IMR-90 (cell line): ENCODE measurements at regions not wholly inside any gene's neighbourhood (a gene's known extent, or its start where the extent isn't known, plus 50 kb on each side); places are given as distances from the start of the nearest gene placed in this dataset.

Experiments
- ATAC-seq: fragments of 200-7000 bp; cut with Tn5 transposase; 2 replicates; pipeline ENCODE4 v1.9.1; 2020; ENCODE audit warnings: low read depth, mild to moderate bottlenecking, moderate library complexity
- BruUV-seq: library from RNA; stranded (reverse); fragments of 400-500 nt; replicated peaks from 2 replicates; lab custom pipeline; 2021; lab: Mats Ljungman, UMichigan
- CTCF ChIA-PET: fragments of 300-600 bp; formaldehyde crosslinking; extraction: SDS; loops from one replicate; lab custom pipeline; 2021; ENCODE audit warnings: antibody characterized with exemption; lab: Yijun Ruan, JAX
- POLR2A ChIA-PET: fragments of 300-600 bp; sonication (Branson Sonifier 250); formaldehyde crosslinking; loops from one replicate; lab custom pipeline; 2022; ENCODE audit warnings: antibody characterized with exemption; ENCODE audit not compliant: unreplicated experiment; lab: Charles Lee
- DNase-seq: peaks from one replicate; pipeline ENCODE4 v3.0.0; 2013
- H2AFZ ChIP-seq: replicated peaks from 2 replicates; pipeline ENCODE3; 2013; ENCODE audit warnings: low read length, mild to moderate bottlenecking; ENCODE audit not compliant: poor library complexity
- H2AK5ac ChIP-seq: 2 replicates; pipeline ENCODE4 v1.6.1; 2013; ENCODE audit warnings: low read depth, low read length, inconsistent platforms
- H2AK9ac ChIP-seq: replicated peaks from 2 replicates; pipeline ENCODE3; 2013; ENCODE audit warnings: mild to moderate bottlenecking, low read depth, low read length, moderate library complexity; ENCODE audit not compliant: poor library complexity
- H2BK120ac ChIP-seq: 2 replicates; pipeline ENCODE4 v1.6.1; 2013; ENCODE audit warnings: low read depth, low read length, inconsistent platforms
- H2BK15ac ChIP-seq: 3 replicates; pipeline ENCODE4 v1.6.1; 2013; ENCODE audit warnings: low read depth, low read length, inconsistent platforms
- H2BK20ac ChIP-seq: 2 replicates; pipeline ENCODE4 v1.6.1; 2013; ENCODE audit warnings: low read depth, mild to moderate bottlenecking, inconsistent platforms, low read length, moderate library complexity
- H2BK5ac ChIP-seq: 2 replicates; pipeline ENCODE4 v1.6.1; 2013; ENCODE audit warnings: mild to moderate bottlenecking, low read depth, low read length, inconsistent platforms; ENCODE audit not compliant: poor library complexity, severe bottlenecking
- H3K14ac ChIP-seq: replicated peaks from 2 replicates; pipeline ENCODE4 v1.6.1; 2013; ENCODE audit warnings: low read depth, low read length, inconsistent platforms
- H3K18ac ChIP-seq: 2 replicates; pipeline ENCODE4 v1.6.1; 2013; ENCODE audit warnings: low read depth, low read length, control low read depth
- H3K23ac ChIP-seq: 2 replicates; pipeline ENCODE4 v1.6.1; 2013; ENCODE audit warnings: low read depth, low read length, inconsistent platforms
- H3K27ac ChIP-seq: 2 replicates; pipeline ENCODE4 v1.5.1; 2013; ENCODE audit warnings: mild to moderate bottlenecking, control low read depth, low read length; ENCODE audit not compliant: insufficient read depth
- H3K27me3 ChIP-seq: 2 replicates; pipeline ENCODE4 v1.6.1; 2013; ENCODE audit warnings: low read length; ENCODE audit not compliant: control insufficient read depth, insufficient read depth
- H3K36me3 ChIP-seq: 2 replicates; pipeline ENCODE4 v1.6.1; 2013; ENCODE audit warnings: low read length, mixed read lengths; ENCODE audit not compliant: control insufficient read depth, insufficient read depth
- H3K4ac ChIP-seq: 2 replicates; pipeline ENCODE4 v1.6.1; 2013; ENCODE audit warnings: low read depth, low read length, inconsistent platforms
- H3K4me1 ChIP-seq: 2 replicates; pipeline ENCODE4 v1.6.1; 2013; ENCODE audit warnings: low read length, mixed read lengths; ENCODE audit not compliant: control insufficient read depth, insufficient read depth
- H3K4me2 ChIP-seq: 2 replicates; pipeline ENCODE4 v1.6.1; 2013; ENCODE audit warnings: low read depth, mild to moderate bottlenecking, control low read depth, low read length, moderate library complexity
- H3K4me3 ChIP-seq: 2 replicates; pipeline ENCODE4 v1.5.1; 2013; ENCODE audit warnings: low read depth, mild to moderate bottlenecking, control low read depth, low read length, moderate library complexity; ENCODE audit not compliant: insufficient read depth
- H3K56ac ChIP-seq: 2 replicates; pipeline ENCODE4 v1.6.1; 2013; ENCODE audit warnings: low read length, inconsistent platforms; ENCODE audit not compliant: insufficient read depth; ENCODE audit errors: extremely low read depth
- H3K79me1 ChIP-seq, 2 experiments: 2 replicates each; pipeline ENCODE4 v1.6.1; 2013; ENCODE audit warnings: low read length in 2 of 2, inconsistent platforms in 1 of 2, low read depth in 1 of 2
- H3K9ac ChIP-seq: 2 replicates; pipeline ENCODE4 v1.6.1; 2013; ENCODE audit warnings: low read depth, low read length, control low read depth
- H3K9me1 ChIP-seq: 2 replicates; pipeline ENCODE4 v1.6.1; 2013; ENCODE audit warnings: low read length, inconsistent platforms; ENCODE audit not compliant: insufficient read depth
- H3K9me3 ChIP-seq: 2 replicates; pipeline ENCODE4 v1.6.1; 2013; ENCODE audit warnings: low read length; ENCODE audit not compliant: control insufficient read depth, insufficient read depth
- H4K20me1 ChIP-seq: 2 replicates; pipeline ENCODE4 v1.6.1; 2013; ENCODE audit warnings: low read length, inconsistent platforms; ENCODE audit not compliant: insufficient read depth
- H4K5ac ChIP-seq: 2 replicates; pipeline ENCODE4 v1.6.1; 2013; ENCODE audit warnings: mild to moderate bottlenecking, low read depth, low read length, control low read depth
- H4K8ac ChIP-seq, 2 experiments: 2 replicates each; pipeline ENCODE4 v1.6.1; 2013; ENCODE audit warnings: low read depth in 2 of 2, low read length in 2 of 2, control low read depth in 1 of 2, inconsistent platforms in 1 of 2
- H4K91ac ChIP-seq: 2 replicates; pipeline ENCODE4 v1.6.1; 2013; ENCODE audit warnings: low read depth, low read length, inconsistent platforms; ENCODE audit not compliant: insufficient read depth
- CEBPB ChIP-seq: IDR thresholded peaks from 2 replicates; pipeline ENCODE4 v1.6.1; 2012; ENCODE audit warnings: low read depth, low read length, improper control_type of control experiment
- CTCF ChIP-seq: conservative IDR thresholded peaks from 2 replicates; pipeline ENCODE4 v1.5.1; 2012; ENCODE audit warnings: mild to moderate bottlenecking, low read depth, low read length, improper control_type of control experiment
- RAD21 ChIP-seq: IDR thresholded peaks from 2 replicates; pipeline ENCODE4 v1.6.1; 2012; ENCODE audit warnings: low read length, improper control_type of control experiment
- RCOR1 ChIP-seq: IDR thresholded peaks from 2 replicates; pipeline ENCODE4 v1.6.1; 2012; ENCODE audit warnings: mild to moderate bottlenecking, low read length, improper control_type of control experiment; ENCODE audit not compliant: insufficient replicate concordance
- WGBS, 2 experiments: methylation state at CpG; one replicate each; pipeline versions ENCODE4 v1.1.5 to v1.1.7; 2013; ENCODE audit warnings: missing lambda C conversion rate in 2 of 2; ENCODE audit not compliant: insufficient read length in 1 of 2; ENCODE audit errors: extremely low coverage in 2 of 2; 5-methylcytosine and 5-hydroxymethylcytosine counted together
- dilution Hi-C: fragments of 300-500 bp; cut with HindIII; formaldehyde crosslinking; loops from one replicate; pipeline ENCODE4 v1.14.3; 2018; ENCODE audit warnings: low sequenced_read_pairs; ENCODE audit not compliant: unreplicated experiment
- in situ Hi-C: fragments of 300-500 bp; cut with MboI; formaldehyde crosslinking; loops from 3 replicates; pipeline ENCODE4 v1.14.3; 2019; ENCODE audit warnings: low sequenced_read_pairs, inconsistent platforms, mixed read lengths
- intact Hi-C: fragments of 100-400 bp; cut with micrococcal nuclease; formaldehyde crosslinking; loops from 2 replicates; pipeline ENCODE4 v1.10.0; 2022

GRCh38 chr5:152137063-152137462, 212.4 kb upstream of the GLRA1 start:
- H3K36me3 ChIP-seq, result no peaks in the 10 kb centered on the region
- H4K91ac ChIP-seq, result no peak overlapping the region
- ChIA-PET POLR2A (no interaction called here), CTCF (no interaction called here)
- no peak overlapping the region for H3K4ac ChIP-seq
- H2BK15ac ChIP-seq, result no peak overlapping the region
- no peak overlapping the region for H3K56ac ChIP-seq
- no peak overlapping the region for H3K14ac ChIP-seq
- H2AFZ ChIP-seq, result no peak overlapping the region
- H2BK5ac ChIP-seq, result no peak overlapping the region
- TF ChIP-seq RAD21 (no peak), RCOR1 (no peak), CEBPB (no peak), CTCF (no peak)
- no peak overlapping the region for H2AK5ac ChIP-seq
- no peak overlapping the region for H2BK120ac ChIP-seq
- DNase-seq, result no peak
- in situ Hi-C loops, result no loop called here
- H3K27me3 ChIP-seq, result no peaks in the 10 kb centered on the region
- H3K18ac ChIP-seq, result no peak overlapping the region
- H3K79me1 ChIP-seq, result no peaks in the 10 kb centered on the region
- H3K23ac ChIP-seq, result no peak overlapping the region
- H4K5ac ChIP-seq, result no peak overlapping the region
- no peak overlapping the region for H3K9ac ChIP-seq
- no peak for ATAC-seq
- H4K20me1 ChIP-seq, result no peaks in the 10 kb centered on the region
- H3K27ac ChIP-seq, result no peak overlapping the region
- no peak overlapping the region for H2BK20ac ChIP-seq
- no TSS peak for BruUV-seq
- dilution Hi-C loops, result no loop called here
- no peak overlapping the region for H3K4me3 ChIP-seq
- H4K8ac ChIP-seq, result no peak overlapping the region
- no peaks in the 10 kb centered on the region for H3K4me1 ChIP-seq
- no peaks in the 10 kb centered on the region for H3K9me1 ChIP-seq
- intact Hi-C loops, result no loop called here
- no peak overlapping the region for H3K4me2 ChIP-seq
- WGBS, 2 experiments, result no CpG with 5 or more reads among the region's 4 CpGs
- no peaks in the 10 kb centered on the region for H3K9me3 ChIP-seq
- no peak overlapping the region for H2AK9ac ChIP-seq
